K562 (cell line): ENCODE measurements at regions not wholly inside any gene's neighbourhood (a gene's known extent, or its start where the extent isn't known, plus 50 kb on each side); places are given as distances from the start of the nearest gene placed in this dataset.

Experiments used
- ATAC-seq: fragments of 200-7000 bp; cut with Tn5 transposase; 3 replicates; pipeline ENCODE4 v1.9.1; 2020; ENCODE audit warnings: moderate library complexity
- BruUV-seq: library from RNA; stranded (reverse); fragments of 400-500 nt; replicated peaks from 2 replicates; lab custom pipeline; 2021; lab: Mats Ljungman, UMichigan
- CTCF ChIA-PET: fragments of 300-600 bp; formaldehyde crosslinking; extraction: SDS; loops from one replicate; lab custom pipeline; 2021; ENCODE audit warnings: low intra/inter-chr PET ratio; lab: Yijun Ruan, JAX
- POLR2A ChIA-PET: fragments of 300-600, 350-650 bp; sonication (Branson Sonifier 250); formaldehyde crosslinking; extraction: SDS; loops from one replicate; lab custom pipeline; 2021; ENCODE audit warnings: antibody characterized with exemption, inconsistent platforms; lab: Yijun Ruan, JAX
- DNase-seq, 4 experiments: peaks; one replicate each; pipeline versions ENCODE4 v3.0.0 to v3.0.0-alpha.2; 2011 to 2018; ENCODE audit warnings: low spot score in 3 of 4, mixed read lengths in 3 of 4; ENCODE audit errors: extremely low read depth in 1 of 4
- FAIRE-seq: peaks from 2 replicates; lab custom pipeline; 2011; peaks lifted over from hg19 to GRCh38; lab: Jason Lieb, UNC
- H2AFZ ChIP-seq: 2 replicates; pipeline ENCODE4 v1.6.0; 2011; ENCODE audit warnings: low read depth, low read length, control low read depth, inconsistent platforms
- H3K27ac ChIP-seq: fragments of 200-600 bp; 3 replicates; pipeline ENCODE4 v1.8.0; 2011; ENCODE audit warnings: low read depth, mild to moderate bottlenecking, control low read depth, inconsistent platforms, low read length, moderate library complexity, mixed read lengths; ENCODE audit errors: extremely low read depth
- H3K27me3 ChIP-seq, 2 experiments: fragments of 300-600 bp in 1 of 2; 2 replicates in 1 of 2; 3 replicates in 1 of 2; pipeline versions ENCODE4 v1.6.0 to v1.8.0; 2011; ENCODE audit warnings: inconsistent platforms in 2 of 2, low read length in 2 of 2, mild to moderate bottlenecking in 1 of 2, mixed read lengths in 1 of 2, moderate library complexity in 1 of 2; ENCODE audit not compliant: control insufficient read depth in 2 of 2, insufficient read depth in 2 of 2
- H3K36me3 ChIP-seq: fragments of 300-600 bp; 3 replicates; pipeline ENCODE4 v1.8.0; 2011; ENCODE audit warnings: mild to moderate bottlenecking, low read length, inconsistent platforms; ENCODE audit not compliant: control insufficient read depth, insufficient read depth
- H3K4me1 ChIP-seq, 2 experiments: fragments of 200-600 bp in 1 of 2; replicated peaks in 1 of 2; 2 replicates in 1 of 2; 3 replicates in 1 of 2; pipeline versions ENCODE4 v1.5.1 to v1.8.0; 2011; ENCODE audit warnings: inconsistent platforms in 2 of 2, low read length in 2 of 2, mild to moderate bottlenecking in 1 of 2, mixed read lengths in 1 of 2, moderate library complexity in 1 of 2; ENCODE audit not compliant: control insufficient read depth in 2 of 2, insufficient read depth in 2 of 2
- H3K4me2 ChIP-seq: 2 replicates; pipeline ENCODE4 v1.6.1; 2011; ENCODE audit warnings: low read length, control low read depth, inconsistent platforms, mixed read lengths; ENCODE audit not compliant: insufficient read depth
- H3K4me3 ChIP-seq: fragments of 200-600 bp; sonication (generic), shearing (Covaris generic); 2 replicates; pipeline ENCODE4 v1.5.1; 2016; ENCODE audit warnings: control low read depth, inconsistent platforms
- H3K79me2 ChIP-seq: fragments of 200-600 bp; 3 replicates; pipeline ENCODE4 v1.8.0; 2011; ENCODE audit warnings: low read length, inconsistent platforms; ENCODE audit not compliant: control insufficient read depth, insufficient read depth
- H3K9ac ChIP-seq, 2 experiments: 2 replicates each; pipeline versions ENCODE4 v1.6.0 to v1.6.1; 2011; ENCODE audit warnings: low read depth in 2 of 2, low read length in 2 of 2, control low read depth in 1 of 2, inconsistent platforms in 1 of 2, mild to moderate bottlenecking in 1 of 2, mixed read lengths in 1 of 2; ENCODE audit not compliant: insufficient read depth in 1 of 2
- H3K9me1 ChIP-seq: one replicate; pipeline ENCODE4 v1.6.0; 2011; ENCODE audit warnings: inconsistent platforms, mild to moderate bottlenecking, low read length, moderate library complexity; ENCODE audit not compliant: control insufficient read depth, insufficient read depth
- H3K9me3 ChIP-seq: replicated peaks from 2 replicates; pipeline ENCODE4 v1.5.1; 2011; ENCODE audit warnings: low read depth, low read length, inconsistent platforms; ENCODE audit not compliant: control insufficient read depth, insufficient read depth
- H4K20me1 ChIP-seq: replicated peaks from 2 replicates; pipeline ENCODE4 v1.6.1; 2011; ENCODE audit warnings: low read length, inconsistent platforms, mixed read lengths; ENCODE audit not compliant: control insufficient read depth, insufficient read depth
- C11orf30 ChIP-seq: fragments of 450-650 bp; IDR thresholded peaks from 2 replicates; pipeline ENCODE4 v1.6.1; 2016; ENCODE audit warnings: low read depth, mild to moderate bottlenecking
- FUS ChIP-seq: fragments of 200-400 bp; formaldehyde crosslinking; optimal IDR thresholded peaks from 2 replicates; pipeline ENCODE3; 2017; ENCODE audit warnings: low read depth, low read length
- SIN3B ChIP-seq: fragments of 450-650 bp; IDR thresholded peaks from 2 replicates; pipeline ENCODE4 v1.6.1; 2017; ENCODE audit warnings: low read depth, mild to moderate bottlenecking, moderate library complexity
- ZBTB40 ChIP-seq, 2 experiments: fragments of 450-650 bp in 1 of 2; sonication (generic) in 1 of 2; formaldehyde crosslinking in 1 of 2; IDR thresholded peaks; 2 replicates each; pipeline versions ENCODE4 v1.7.1 to v1.9.0; 2016 to 2022; ENCODE audit warnings: inconsistent platforms in 1 of 2, mild to moderate bottlenecking in 1 of 2, missing genetic modification reagents in 1 of 2
- ZHX1 ChIP-seq: fragments of 150-350 bp; conservative IDR thresholded peaks from 2 replicates; pipeline ENCODE4 v1.6.1; 2014; ENCODE audit warnings: low read length
- WGBS: fragments of 100-300 bp; shearing (Covaris generic); methylation state at CpG from one replicate; pipeline ENCODE4 v1.1.6; 2016; ENCODE audit warnings: low coverage, mixed read lengths; ENCODE audit not compliant: insufficient coverage; ENCODE audit errors: missing lambda C conversion rate; 5-methylcytosine and 5-hydroxymethylcytosine counted together
- in situ Hi-C: fragments of 300-500 bp; cut with MboI; formaldehyde crosslinking; loops from 4 replicates; pipeline ENCODE4 v1.15.0; 2018; ENCODE audit warnings: inconsistent platforms, mixed read lengths
- intact Hi-C: fragments of 100-400 bp; cut with micrococcal nuclease; formaldehyde crosslinking; loops from 2 replicates; pipeline ENCODE4 v1.14.2; 2022

GRCh38 chr18:71437511-71437910 lies 1106.6 kb downstream of the CBLN2 start:
- WGBS = 0% methylated on average over 1 of the region's 2 CpGs
- in situ Hi-C loops (no loop called here), intact Hi-C loops (no loop called here)
- H3K4me3 ChIP-seq = no peak overlapping the region
- H3K27ac ChIP-seq = no peak overlapping the region
- no peaks in the 10 kb centered on the region for H3K4me1 ChIP-seq
- no peaks in the 10 kb centered on the region for H3K9me3 ChIP-seq
- no peaks in the 10 kb centered on the region for H3K79me2 ChIP-seq
- BruUV-seq = no TSS peak
- H3K9ac ChIP-seq = no peak overlapping the region
- ChIA-PET CTCF (no interaction called here), POLR2A (no interaction called here)
- FAIRE-seq = no peak
- TF ChIP-seq FUS (no peak), C11orf30 (no peak), ZHX1 (no peak), SIN3B (no peak), ZBTB40 (IDR thresholded peaks at IDR 0.05) (no peak), ZBTB40 (CRISPR knock-in tag; IDR thresholded peaks at IDR 0.05) (no peak)
- H3K4me2 ChIP-seq = no peak overlapping the region
- no peaks in the 10 kb centered on the region for H3K9me1 ChIP-seq
- H3K27me3 ChIP-seq = no peaks in the 10 kb centered on the region
- H3K36me3 ChIP-seq = no peaks in the 10 kb centered on the region
- no peak for DNase-seq
- H2AFZ ChIP-seq = no peak overlapping the region
- ATAC-seq = no peak
- no peaks in the 10 kb centered on the region for H4K20me1 ChIP-seq
